PC-3 (cell line): ENCODE measurements at regions not wholly inside any gene's neighbourhood (a gene's known extent, or its start where the extent isn't known, plus 50 kb on each side); places are given as distances from the start of the nearest gene placed in this dataset.
A peak's percentile ranks its signal among the peaks of the same experiment; 100 is the strongest.

Source experiments
- EZH2 ChIP-seq: fragments of 300-600 bp; sonication (generic); IDR thresholded peaks from one replicate; pipeline ENCODE4 v1.6.1; 2017; ENCODE audit warnings: antibody characterized with exemption, mild to moderate bottlenecking, low read length; ENCODE audit not compliant: unreplicated experiment
- TF ChIP-seq, protein P1 (sequence below): fragments of 300-600 bp; sonication (generic); conservative IDR thresholded peaks from 2 replicates; pipeline ENCODE4 v1.5.1; 2017; ENCODE audit warnings: antibody characterized with exemption, low read depth, mild to moderate bottlenecking, low read length

DNA sequence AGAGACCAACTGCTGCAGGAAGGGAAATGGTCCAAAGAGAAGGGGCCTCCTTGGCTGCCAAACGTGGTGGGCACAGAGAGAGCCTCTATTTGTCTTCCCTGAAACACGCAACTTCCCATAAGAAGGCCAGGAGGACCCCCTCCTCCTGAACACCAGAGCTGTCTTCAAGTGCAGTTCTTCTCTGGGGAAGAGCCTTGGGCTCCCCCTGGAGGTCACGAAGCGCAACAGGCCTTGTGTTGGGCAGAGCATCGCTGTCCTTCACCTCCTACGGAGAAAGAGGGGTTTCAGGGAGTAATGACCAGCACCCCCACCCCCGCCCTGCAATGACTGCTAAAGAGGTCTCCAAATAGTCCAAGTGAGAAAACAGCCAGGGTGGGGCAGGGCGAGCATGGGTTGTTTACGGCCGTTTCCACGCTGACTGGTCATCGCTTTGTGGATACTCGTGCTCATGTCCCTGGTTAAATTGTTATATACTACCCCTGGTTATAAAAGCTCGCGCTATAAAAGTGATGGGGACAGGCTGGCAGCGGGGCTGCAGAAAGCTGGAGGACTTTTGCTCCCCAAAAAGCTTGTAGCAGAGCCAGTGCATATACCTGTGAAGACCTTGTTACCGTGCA lies 397.5 kb upstream of the ATP10A start:
- TF ChIP-seq, protein P1, sequence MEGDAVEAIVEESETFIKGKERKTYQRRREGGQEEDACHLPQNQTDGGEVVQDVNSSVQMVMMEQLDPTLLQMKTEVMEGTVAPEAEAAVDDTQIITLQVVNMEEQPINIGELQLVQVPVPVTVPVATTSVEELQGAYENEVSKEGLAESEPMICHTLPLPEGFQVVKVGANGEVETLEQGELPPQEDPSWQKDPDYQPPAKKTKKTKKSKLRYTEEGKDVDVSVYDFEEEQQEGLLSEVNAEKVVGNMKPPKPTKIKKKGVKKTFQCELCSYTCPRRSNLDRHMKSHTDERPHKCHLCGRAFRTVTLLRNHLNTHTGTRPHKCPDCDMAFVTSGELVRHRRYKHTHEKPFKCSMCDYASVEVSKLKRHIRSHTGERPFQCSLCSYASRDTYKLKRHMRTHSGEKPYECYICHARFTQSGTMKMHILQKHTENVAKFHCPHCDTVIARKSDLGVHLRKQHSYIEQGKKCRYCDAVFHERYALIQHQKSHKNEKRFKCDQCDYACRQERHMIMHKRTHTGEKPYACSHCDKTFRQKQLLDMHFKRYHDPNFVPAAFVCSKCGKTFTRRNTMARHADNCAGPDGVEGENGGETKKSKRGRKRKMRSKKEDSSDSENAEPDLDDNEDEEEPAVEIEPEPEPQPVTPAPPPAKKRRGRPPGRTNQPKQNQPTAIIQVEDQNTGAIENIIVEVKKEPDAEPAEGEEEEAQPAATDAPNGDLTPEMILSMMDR: peak; percentile 71
- TF ChIP-seq EZH2: no peak
